BLaER1 treated with 17β-estradiol and CSF1 and Interleukin-3, amounts not matched to agents 10 nM and 100 nM (cell line): ENCODE measurements at regions not wholly inside any gene's neighbourhood (a gene's known extent, or its start where the extent isn't known, plus 50 kb on each side); places are given as distances from the start of the nearest gene placed in this dataset.

ENCODE experiments used
- H3K27ac ChIP-seq, 11 experiments: shearing (Covaris generic); formaldehyde crosslinking; 2 replicates each; pipeline ENCODE4 v1.8.1; 2022
- H3K27me3 ChIP-seq, 11 experiments: shearing (Covaris generic); formaldehyde crosslinking; 2 replicates each; pipeline ENCODE4 v1.8.1; 2022
- H3K36me3 ChIP-seq, 11 experiments: shearing (Covaris generic); formaldehyde crosslinking; 2 replicates each; pipeline ENCODE4 v1.8.1; 2022
- H3K4me1 ChIP-seq, 10 experiments: shearing (Covaris generic); formaldehyde crosslinking; 2 replicates each; pipeline ENCODE4 v1.8.1; 2022
- H3K4me2 ChIP-seq, 11 experiments: shearing (Covaris generic); formaldehyde crosslinking; 2 replicates each; pipeline ENCODE4 v1.8.1; 2022
- H3K4me3 ChIP-seq, 10 experiments: shearing (Covaris generic); formaldehyde crosslinking; 2 replicates each; pipeline ENCODE4 v1.8.1; 2022
- H3K9ac ChIP-seq, 11 experiments: shearing (Covaris generic); formaldehyde crosslinking; 2 replicates each; pipeline ENCODE4 v1.8.1; 2022
- H3K9me3 ChIP-seq, 11 experiments: shearing (Covaris generic); formaldehyde crosslinking; replicated peaks in 1 of 11; 2 replicates each; pipeline ENCODE4 v1.8.1; 2022
- H4K20me1 ChIP-seq, 11 experiments: shearing (Covaris generic); formaldehyde crosslinking; 2 replicates each; pipeline ENCODE4 v1.8.1; 2022
- Cebpa-rat ChIP-seq, 11 experiments: shearing (Covaris generic); IDR thresholded peaks; 2 replicates each; pipeline ENCODE4 v1.8.1; 2022

GRCh38 chr18:1012775-1013174 is 108.1 kb downstream of the ADCYAP1 start:
- no peak for TF ChIP-seq Cebpa-rat (IDR thresholded peaks at IDR 0.05)
- peaks cover 0 to 26% (median 17%) of the 10 kb centered on the region in 10 experiments; a peak in 16 of 20 replicates for H3K4me1 ChIP-seq
- H3K9me3 ChIP-seq, result no peaks in the 10 kb centered on the region

DNA sequence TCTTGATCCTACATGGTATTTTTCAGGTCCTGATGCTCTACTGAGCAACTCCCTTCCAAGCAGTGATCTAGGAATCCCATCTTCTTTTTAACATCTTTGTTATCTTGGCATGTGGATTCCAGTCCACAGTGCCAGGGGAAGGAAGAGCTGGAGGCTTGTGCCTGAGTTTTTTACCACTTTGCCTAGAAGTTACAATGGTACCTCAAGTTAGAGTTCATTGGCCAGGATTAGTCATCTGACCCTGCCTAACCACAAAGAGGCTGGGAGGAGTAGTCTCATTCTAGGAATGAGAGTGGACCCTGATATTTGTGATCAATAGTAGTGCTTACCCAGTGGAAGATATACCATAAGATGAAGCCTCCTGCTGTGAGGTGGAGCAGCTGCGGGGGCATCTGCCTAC is 109.3 kb downstream of the ADCYAP1 start:
- Histone ChIP-seq H3K27ac (no peak overlapping the region), H3K27me3 (no peaks in the 10 kb centered on the region), H3K4me1 (peaks cover 0 to 26% (median 17%) of the 10 kb centered on the region in 10 experiments; a peak in 16 of 20 replicates), H3K4me3 (no peak overlapping the region), H3K4me2 (peak overlapping the region in 9 of 11 experiments; percentile 34 to 72 (median 61); a peak in 17 of 22 replicates), H3K36me3 (no peaks in the 10 kb centered on the region), H3K9me3 (no peaks in the 10 kb centered on the region), H4K20me1 (no peaks in the 10 kb centered on the region), H3K9ac (no peak overlapping the region)
- no peak for TF ChIP-seq Cebpa-rat (IDR thresholded peaks at IDR 0.05)

More at GRCh38 chr18:1012775-1013174, 108.1 kb downstream of the ADCYAP1 start:
- no peak overlapping the region for H3K27ac ChIP-seq
- no peak overlapping the region for H3K9ac ChIP-seq
- no peaks in the 10 kb centered on the region for H4K20me1 ChIP-seq
- no peaks in the 10 kb centered on the region for H3K36me3 ChIP-seq
- no peak overlapping the region for H3K4me2 ChIP-seq
- no peaks in the 10 kb centered on the region for H3K27me3 ChIP-seq
- H3K4me3 ChIP-seq, result no peak overlapping the region

GRCh38 chr18:1014509-1014908 is 109.8 kb downstream of the ADCYAP1 start:
- Histone ChIP-seq H3K9ac (no peak overlapping the region), H3K4me2 (peak overlapping the region in 9 of 11 experiments; percentile 34 to 72 (median 61); a peak in 17 of 22 replicates), H3K4me3 (no peak overlapping the region), H3K4me1 (peaks cover 0 to 26% (median 17%) of the 10 kb centered on the region in 10 experiments; a peak in 16 of 20 replicates), H3K27me3 (no peaks in the 10 kb centered on the region), H3K36me3 (no peaks in the 10 kb centered on the region), H3K9me3 (no peaks in the 10 kb centered on the region), H3K27ac (no peak overlapping the region), H4K20me1 (no peaks in the 10 kb centered on the region)
- TF ChIP-seq Cebpa-rat (IDR thresholded peaks at IDR 0.05), result no peak

DNA sequence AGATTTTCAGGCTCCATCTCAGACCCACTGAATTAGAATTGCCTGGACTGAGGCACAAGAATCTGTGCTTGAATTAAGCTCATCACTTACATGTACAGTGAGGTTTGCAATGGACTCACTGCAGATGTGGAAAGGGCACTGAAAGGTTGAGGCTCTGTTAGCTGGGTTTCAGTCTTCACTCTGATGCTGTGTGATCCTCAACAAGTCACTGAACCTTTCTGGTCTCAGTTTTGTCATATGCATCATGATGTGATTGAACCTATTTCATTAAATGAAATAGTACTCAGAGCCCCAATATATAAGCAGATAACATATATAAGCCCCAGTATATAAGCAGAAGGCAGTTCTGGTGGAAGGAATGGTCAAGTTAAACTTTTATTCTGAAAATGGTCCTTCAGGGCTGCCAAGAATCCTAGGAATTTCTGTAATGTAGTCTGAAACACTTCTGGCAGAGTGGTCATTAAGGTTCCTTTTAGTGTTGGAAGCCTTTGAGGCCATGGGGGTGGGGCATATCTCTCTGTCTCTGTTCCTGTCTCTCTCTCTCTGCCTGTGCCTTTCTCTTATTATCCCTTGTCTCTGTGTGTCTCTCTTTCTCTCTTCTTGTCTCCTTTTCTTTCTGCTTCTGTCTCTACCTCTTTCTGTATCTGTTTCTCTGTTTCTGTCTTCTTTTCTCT is 110.4 kb downstream of the ADCYAP1 start:
- TF ChIP-seq Cebpa-rat (IDR thresholded peaks at IDR 0.05), result no peak
- H3K36me3 ChIP-seq, result no peaks in the 10 kb centered on the region
- no peak overlapping the region for H3K27ac ChIP-seq
- no peaks in the 10 kb centered on the region for H4K20me1 ChIP-seq
- no peak overlapping the region for H3K4me3 ChIP-seq
- H3K27me3 ChIP-seq, result no peaks in the 10 kb centered on the region
- no peak overlapping the region for H3K9ac ChIP-seq
- no peaks in the 10 kb centered on the region for H3K9me3 ChIP-seq
- H3K4me2 ChIP-seq, result peak overlapping the region in 9 of 11 experiments; percentile 34 to 72 (median 61); a peak in 15 of 22 replicates
- peaks cover 0 to 26% (median 17%) of the 10 kb centered on the region in 10 experiments; a peak in 16 of 20 replicates for H3K4me1 ChIP-seq

DNA sequence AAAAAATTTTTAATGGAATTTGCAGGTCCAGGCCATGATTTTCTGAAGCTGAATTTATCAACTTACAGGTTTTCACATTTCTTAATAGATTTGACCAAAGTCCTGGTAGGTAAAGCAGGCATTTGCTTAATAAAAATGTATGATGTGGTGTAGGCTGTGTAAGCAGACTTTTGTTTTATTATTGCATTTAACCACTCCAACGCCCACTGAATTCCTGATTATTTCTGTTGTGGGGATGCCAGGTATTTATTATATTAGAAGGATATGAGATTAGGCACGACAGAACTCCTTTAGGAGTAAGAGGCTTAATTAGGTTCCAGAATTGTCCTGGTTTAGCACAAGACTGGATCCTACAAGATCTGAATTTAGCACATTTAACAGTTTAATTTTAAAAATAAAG is 111.1 kb downstream of the ADCYAP1 start:
- no peak for TF ChIP-seq Cebpa-rat (IDR thresholded peaks at IDR 0.05)
- peaks cover 0 to 26% (median 17%) of the 10 kb centered on the region in 10 experiments; a peak in 16 of 20 replicates for H3K4me1 ChIP-seq

DNA sequence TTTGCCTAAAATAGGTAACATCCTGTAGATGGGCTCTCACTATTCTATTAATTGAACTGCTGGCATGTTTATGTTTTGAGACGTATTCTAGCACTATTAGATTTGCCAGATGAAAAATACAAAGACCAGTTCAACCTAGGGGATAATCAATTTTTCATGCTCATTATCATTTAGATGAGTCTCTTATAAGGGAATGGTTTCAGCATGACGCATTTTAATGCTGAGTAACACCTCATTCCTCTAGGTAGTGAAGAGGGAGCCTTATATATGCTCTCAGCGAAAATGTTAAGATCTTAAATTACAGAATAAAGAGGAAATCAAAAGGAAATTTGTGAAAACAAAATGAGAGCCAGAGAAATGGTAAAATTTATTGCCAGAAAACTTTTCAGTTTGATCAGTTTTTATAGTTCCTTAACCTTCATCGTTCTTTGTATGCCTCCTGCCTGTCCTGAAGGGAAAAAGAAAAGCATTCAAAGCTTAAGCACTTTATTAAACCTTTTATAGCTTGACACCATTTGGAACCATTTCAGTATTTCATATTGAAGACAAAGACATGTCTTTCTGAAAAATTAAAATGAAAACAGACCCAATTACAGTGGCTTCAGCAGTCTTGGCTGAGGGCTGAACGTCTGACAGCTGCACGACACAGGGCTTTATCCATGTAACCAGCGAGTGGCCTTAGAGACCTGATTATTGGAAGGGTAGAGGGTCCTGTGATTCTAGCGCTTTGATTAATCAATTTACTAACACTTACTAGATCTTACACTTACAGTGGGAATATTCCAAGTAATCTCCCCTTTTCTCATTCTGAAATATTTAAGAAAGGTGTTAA is 112.8 kb downstream of the ADCYAP1 start:
- Histone ChIP-seq H3K9ac (no peak overlapping the region), H3K4me1 (peaks cover 0 to 26% (median 17%) of the 10 kb centered on the region in 10 experiments; a peak in 16 of 20 replicates)

More for the DNA sequence above, 111.1 kb downstream of the ADCYAP1 start:
- no peaks in the 10 kb centered on the region for H3K9me3 ChIP-seq
- H4K20me1 ChIP-seq, result no peaks in the 10 kb centered on the region
- H3K27ac ChIP-seq, result no peak overlapping the region
- no peak overlapping the region for H3K9ac ChIP-seq
- no peak overlapping the region for H3K4me3 ChIP-seq
- no peaks in the 10 kb centered on the region for H3K36me3 ChIP-seq
- no peaks in the 10 kb centered on the region for H3K27me3 ChIP-seq
- H3K4me2 ChIP-seq, result no peak overlapping the region

DNA sequence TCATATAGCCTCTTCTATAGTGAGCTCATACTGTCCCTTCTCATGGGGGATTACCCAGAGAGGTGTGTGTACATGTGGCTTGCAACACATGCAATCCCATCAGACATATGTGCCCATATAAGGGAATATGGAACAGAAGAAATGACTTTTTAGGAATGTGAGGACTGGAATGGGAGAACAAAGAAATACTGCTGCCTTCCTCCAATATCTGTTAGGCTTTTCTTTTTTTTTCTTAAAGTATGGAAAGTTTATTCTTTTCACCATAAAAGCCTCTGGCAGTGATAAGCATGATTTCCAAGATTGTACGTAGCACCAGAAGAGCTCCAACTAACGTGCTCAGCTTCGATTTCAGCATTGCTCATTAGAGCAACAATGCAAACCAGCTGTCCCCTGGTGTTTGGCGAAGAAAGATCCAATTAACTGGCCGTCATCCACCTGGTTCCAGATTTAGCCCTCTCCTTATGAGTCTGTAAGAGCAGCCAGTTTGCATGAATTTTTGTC is 113.6 kb downstream of the ADCYAP1 start:
- no peak for TF ChIP-seq Cebpa-rat (IDR thresholded peaks at IDR 0.05)
- Histone ChIP-seq H3K9ac (no peak overlapping the region), H3K27ac (no peak overlapping the region)

More for the DNA sequence above, 112.8 kb downstream of the ADCYAP1 start:
- H4K20me1 ChIP-seq, result no peaks in the 10 kb centered on the region
- no peaks in the 10 kb centered on the region for H3K36me3 ChIP-seq
- no peak overlapping the region for H3K4me2 ChIP-seq
- no peak for TF ChIP-seq Cebpa-rat (IDR thresholded peaks at IDR 0.05)
- no peak overlapping the region for H3K27ac ChIP-seq
- no peaks in the 10 kb centered on the region for H3K9me3 ChIP-seq
- no peak overlapping the region for H3K4me3 ChIP-seq
- H3K27me3 ChIP-seq, result no peaks in the 10 kb centered on the region

GRCh38 chr18:1019191-1019590 is 114.5 kb downstream of the ADCYAP1 start:
- Histone ChIP-seq H3K9me3 (no peaks in the 10 kb centered on the region), H3K27ac (no peak overlapping the region), H4K20me1 (no peaks in the 10 kb centered on the region), H3K36me3 (no peaks in the 10 kb centered on the region), H3K4me3 (no peak overlapping the region), H3K9ac (no peak overlapping the region), H3K4me1 (peaks cover 0 to 15% (median 10%) of the 10 kb centered on the region in 10 experiments; a peak in 16 of 20 replicates), H3K4me2 (no peak overlapping the region), H3K27me3 (no peaks in the 10 kb centered on the region)
- TF ChIP-seq Cebpa-rat (IDR thresholded peaks at IDR 0.05), result no peak

More for the DNA sequence above, 113.6 kb downstream of the ADCYAP1 start:
- Histone ChIP-seq H3K4me2 (no peak overlapping the region), H3K36me3 (no peaks in the 10 kb centered on the region), H4K20me1 (no peaks in the 10 kb centered on the region), H3K4me3 (no peak overlapping the region), H3K27me3 (no peaks in the 10 kb centered on the region), H3K4me1 (peaks cover 0 to 25% (median 17%) of the 10 kb centered on the region in 10 experiments; a peak in 16 of 20 replicates), H3K9me3 (no peaks in the 10 kb centered on the region)

DNA sequence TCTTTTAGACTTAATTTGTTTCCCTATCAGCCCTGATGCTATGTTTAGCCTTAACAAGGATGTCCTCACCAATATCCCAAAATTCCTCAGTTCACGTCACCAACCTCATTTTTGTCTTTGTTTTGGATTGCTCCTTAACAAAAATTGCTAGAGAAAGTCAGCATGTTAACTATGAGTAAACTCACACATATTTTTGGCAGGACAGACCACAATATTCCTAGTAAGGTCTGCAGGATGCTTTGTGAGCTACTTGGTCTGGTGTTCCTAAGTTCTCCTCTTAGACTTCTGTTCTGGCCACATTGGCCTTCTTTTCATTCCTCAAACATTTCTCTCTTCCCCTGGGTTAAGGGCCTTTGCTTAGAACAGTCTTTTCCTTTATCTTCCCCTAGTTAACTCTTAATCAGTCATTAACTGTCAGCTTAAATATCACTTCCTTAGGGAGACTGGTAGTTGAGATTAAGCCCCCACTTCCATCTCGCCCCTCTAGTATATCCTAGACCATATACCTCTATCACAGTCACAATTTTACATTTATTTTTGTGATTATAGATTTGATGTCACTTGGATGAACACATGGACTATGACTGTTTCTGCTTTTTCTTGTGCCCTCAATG is 116.2 kb downstream of the ADCYAP1 start:
- Histone ChIP-seq H3K4me3 (no peak overlapping the region), H3K9me3 (no peaks in the 10 kb centered on the region), H3K27ac (no peak overlapping the region), H3K27me3 (no peaks in the 10 kb centered on the region), H3K36me3 (no peaks in the 10 kb centered on the region), H3K9ac (no peak overlapping the region), H3K4me1 (0 out of 20 replicates have a peak, but pooled peaks cover 0 to 4% (median 0%) of the 10 kb centered on the region in 10 experiments), H3K4me2 (no peak overlapping the region), H4K20me1 (no peaks in the 10 kb centered on the region)
- no peak for TF ChIP-seq Cebpa-rat (IDR thresholded peaks at IDR 0.05)
